OCI-LY1 (cell line): ENCODE measurements at regions not wholly inside any gene's neighbourhood (a gene's known extent, or its start where the extent isn't known, plus 50 kb on each side); places are given as distances from the start of the nearest gene placed in this dataset.

Source experiments
- H2AFZ ChIP-seq: fragments of 200-600 bp; sonication (generic), shearing (Covaris generic); 2 replicates; pipeline ENCODE4 v1.6.0; 2014; ENCODE audit warnings: antibody characterized with exemption, mild to moderate bottlenecking, low read length
- H3F3A ChIP-seq: fragments of 200-600 bp; sonication (generic), shearing (Covaris generic); 2 replicates; pipeline ENCODE4 v1.6.0; 2014; ENCODE audit warnings: mild to moderate bottlenecking, antibody characterized with exemption, low read length, moderate library complexity; ENCODE audit not compliant: insufficient read depth
- H3K27ac ChIP-seq: fragments of 200-600 bp; sonication (generic); 2 replicates; pipeline ENCODE4 v1.5.1; 2014; ENCODE audit warnings: low read length, mixed run types, mild to moderate bottlenecking, low read depth; ENCODE audit not compliant: poor library complexity, severe bottlenecking
- H3K27me3 ChIP-seq: fragments of 200-600 bp; sonication (generic); 2 replicates; pipeline ENCODE4 v1.6.0; 2014; ENCODE audit warnings: antibody characterized with exemption, mild to moderate bottlenecking, low read length, moderate library complexity; ENCODE audit not compliant: insufficient read depth
- H3K36me3 ChIP-seq: fragments of 200-600 bp; sonication (generic); 2 replicates; pipeline ENCODE4 v1.6.1; 2014; ENCODE audit warnings: mild to moderate bottlenecking, antibody characterized with exemption, low read length, moderate library complexity, mixed read lengths; ENCODE audit not compliant: insufficient read depth
- H3K4me1 ChIP-seq: fragments of 200-600 bp; sonication (generic); 2 replicates; pipeline ENCODE4 v1.5.1; 2014; ENCODE audit warnings: mild to moderate bottlenecking, low read length, moderate library complexity; ENCODE audit not compliant: insufficient read depth, severe bottlenecking
- H3K4me2 ChIP-seq: fragments of 200-600 bp; sonication (generic), shearing (Covaris generic); 2 replicates; pipeline ENCODE4 v1.6.1; 2014; ENCODE audit warnings: low read length
- H3K4me3 ChIP-seq: fragments of 200-600 bp; sonication (generic); 2 replicates; pipeline ENCODE4 v1.5.1; 2014; ENCODE audit warnings: low read length, low read depth, mild to moderate bottlenecking, mixed read lengths; ENCODE audit not compliant: poor library complexity, severe bottlenecking
- H3K79me2 ChIP-seq: fragments of 200-600 bp; shearing (Covaris generic); 2 replicates; pipeline ENCODE4 v1.6.1; 2016; ENCODE audit warnings: mixed run types, low read length, mixed read lengths; ENCODE audit not compliant: insufficient read depth
- H3K9ac ChIP-seq: fragments of 200-600 bp; sonication (generic), shearing (Covaris generic); 2 replicates; pipeline ENCODE4 v1.6.1; 2014; ENCODE audit warnings: mild to moderate bottlenecking, low read length, mixed read lengths
- H3K9me2 ChIP-seq: fragments of 200-600 bp; sonication (generic), shearing (Covaris generic); 2 replicates; pipeline ENCODE4 v1.6.1; 2014; ENCODE audit warnings: low read depth, mild to moderate bottlenecking, low read length, mixed read lengths
- H3K9me3 ChIP-seq: fragments of 200-600 bp; shearing (Covaris generic); 2 replicates; pipeline ENCODE4 v1.6.1; 2014; ENCODE audit warnings: low read length, mixed read lengths
- H4K20me1 ChIP-seq: fragments of 200-600 bp; sonication (generic), shearing (Covaris generic); 2 replicates; pipeline ENCODE4 v1.6.0; 2016; ENCODE audit warnings: mild to moderate bottlenecking, low read length; ENCODE audit not compliant: insufficient read depth
- EZH2 ChIP-seq: fragments of 200-600 bp; sonication (generic), shearing (Covaris generic); IDR thresholded peaks from 2 replicates; pipeline ENCODE4 v1.8.0; 2017; ENCODE audit warnings: borderline replicate concordance, mixed run types, mild to moderate bottlenecking, antibody characterized with exemption, low read length, moderate library complexity, mixed read lengths
- TF ChIP-seq, protein P1 (sequence below): fragments of 200-600 bp; sonication (generic), shearing (Covaris generic); IDR thresholded peaks from 2 replicates; pipeline ENCODE4 v1.5.1; 2017; ENCODE audit warnings: mild to moderate bottlenecking, antibody characterized with exemption, low read length, moderate library complexity, mixed read lengths

DNA sequence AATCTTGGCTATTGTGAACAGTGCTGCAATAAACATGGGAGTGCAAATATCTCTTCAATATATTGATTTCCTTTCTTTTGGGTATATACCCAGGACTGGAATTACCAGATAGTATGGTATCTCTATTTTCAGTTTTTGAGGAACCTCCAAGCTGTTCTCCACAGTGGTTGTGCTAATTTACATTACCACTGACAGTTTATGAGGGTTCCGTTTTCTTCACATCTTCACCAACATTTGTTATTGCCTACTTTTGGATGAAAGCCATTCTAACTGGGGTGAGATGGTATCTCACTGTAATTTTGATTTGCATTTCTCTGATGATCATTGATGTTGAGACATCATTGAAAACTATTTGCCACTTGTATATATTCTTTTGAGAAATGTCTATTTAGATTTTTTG is 79.6 kb upstream of the ZNF827 start:
- H3K9me2 ChIP-seq = no peaks in the 10 kb centered on the region
- H3K79me2 ChIP-seq = no peaks in the 10 kb centered on the region
- no peak overlapping the region for H3K4me2 ChIP-seq
- no peaks in the 10 kb centered on the region for H3K4me1 ChIP-seq
- TF ChIP-seq, protein P1, sequence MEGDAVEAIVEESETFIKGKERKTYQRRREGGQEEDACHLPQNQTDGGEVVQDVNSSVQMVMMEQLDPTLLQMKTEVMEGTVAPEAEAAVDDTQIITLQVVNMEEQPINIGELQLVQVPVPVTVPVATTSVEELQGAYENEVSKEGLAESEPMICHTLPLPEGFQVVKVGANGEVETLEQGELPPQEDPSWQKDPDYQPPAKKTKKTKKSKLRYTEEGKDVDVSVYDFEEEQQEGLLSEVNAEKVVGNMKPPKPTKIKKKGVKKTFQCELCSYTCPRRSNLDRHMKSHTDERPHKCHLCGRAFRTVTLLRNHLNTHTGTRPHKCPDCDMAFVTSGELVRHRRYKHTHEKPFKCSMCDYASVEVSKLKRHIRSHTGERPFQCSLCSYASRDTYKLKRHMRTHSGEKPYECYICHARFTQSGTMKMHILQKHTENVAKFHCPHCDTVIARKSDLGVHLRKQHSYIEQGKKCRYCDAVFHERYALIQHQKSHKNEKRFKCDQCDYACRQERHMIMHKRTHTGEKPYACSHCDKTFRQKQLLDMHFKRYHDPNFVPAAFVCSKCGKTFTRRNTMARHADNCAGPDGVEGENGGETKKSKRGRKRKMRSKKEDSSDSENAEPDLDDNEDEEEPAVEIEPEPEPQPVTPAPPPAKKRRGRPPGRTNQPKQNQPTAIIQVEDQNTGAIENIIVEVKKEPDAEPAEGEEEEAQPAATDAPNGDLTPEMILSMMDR = no peak
- TF ChIP-seq EZH2 = no peak
- no peaks in the 10 kb centered on the region for H4K20me1 ChIP-seq
- no peaks in the 10 kb centered on the region for H3F3A ChIP-seq
- H3K36me3 ChIP-seq = no peaks in the 10 kb centered on the region
- H3K9ac ChIP-seq = no peak overlapping the region
- H3K27ac ChIP-seq = no peak overlapping the region
- no peaks in the 10 kb centered on the region for H3K27me3 ChIP-seq
- no peaks in the 10 kb centered on the region for H3K9me3 ChIP-seq
- no peak overlapping the region for H3K4me3 ChIP-seq
- no peak overlapping the region for H2AFZ ChIP-seq

DNA sequence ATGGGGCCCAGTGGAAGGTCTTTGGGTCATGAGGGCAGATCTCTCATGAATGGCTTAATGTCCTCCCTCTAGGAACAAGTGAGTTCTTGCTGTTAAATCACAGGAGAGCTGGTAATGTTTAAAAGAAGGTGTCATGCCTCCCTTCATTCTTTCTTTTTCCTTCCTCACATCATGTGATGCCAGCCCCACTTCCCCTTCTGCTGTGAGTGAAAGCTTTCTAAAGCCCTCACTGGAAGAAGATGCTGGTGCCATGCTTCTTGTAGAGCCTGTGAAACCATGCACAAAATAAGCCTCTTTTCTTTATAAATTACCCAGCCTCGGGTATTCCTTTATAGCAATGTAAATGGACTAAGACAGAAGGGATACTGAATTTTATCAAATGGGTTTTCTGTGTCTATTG is 66.1 kb upstream of the ZNF827 start:
- H3K9me2 ChIP-seq = no peaks in the 10 kb centered on the region
- H3K4me1 ChIP-seq = no peaks in the 10 kb centered on the region
- no peaks in the 10 kb centered on the region for H3K9me3 ChIP-seq
- H3K9ac ChIP-seq = no peak overlapping the region
- TF ChIP-seq, protein P1 = no peak
- TF ChIP-seq EZH2 = no peak
- H3K79me2 ChIP-seq = no peaks in the 10 kb centered on the region
- no peak overlapping the region for H3K4me3 ChIP-seq
- H3K4me2 ChIP-seq = no peak overlapping the region
- H3K27ac ChIP-seq = no peak overlapping the region
- H3F3A ChIP-seq = no peaks in the 10 kb centered on the region
- no peaks in the 10 kb centered on the region for H3K36me3 ChIP-seq
- no peaks in the 10 kb centered on the region for H4K20me1 ChIP-seq
- H2AFZ ChIP-seq = no peak overlapping the region
- H3K27me3 ChIP-seq = no peaks in the 10 kb centered on the region

DNA sequence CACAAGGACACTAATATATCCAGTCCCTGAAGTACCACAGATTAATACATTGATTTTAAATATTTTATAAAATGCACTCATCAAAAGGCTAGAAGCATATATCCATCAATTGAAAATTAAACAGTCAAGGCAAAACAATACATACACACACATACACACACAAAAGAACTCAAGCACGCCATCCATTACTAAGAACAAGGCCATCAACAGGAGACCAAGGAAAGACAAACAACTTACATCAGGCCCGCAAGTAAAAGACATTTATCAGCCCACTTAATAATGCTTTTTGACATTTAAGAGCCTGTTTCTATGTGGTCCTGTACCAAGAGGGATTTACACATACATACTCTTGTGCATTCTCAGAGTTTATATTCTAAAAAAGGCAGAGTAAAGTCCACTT is 50.0 kb upstream of the ZNF827 start:
- H3K9ac ChIP-seq = no peak overlapping the region
- no peaks in the 10 kb centered on the region for H3K36me3 ChIP-seq
- H3K4me1 ChIP-seq = no peaks in the 10 kb centered on the region
- H3K27me3 ChIP-seq = no peaks in the 10 kb centered on the region
- TF ChIP-seq, protein P1 = no peak
- TF ChIP-seq EZH2 = no peak
- H3K4me2 ChIP-seq = no peak overlapping the region
- H2AFZ ChIP-seq = no peak overlapping the region
- no peak overlapping the region for H3K4me3 ChIP-seq
- H3F3A ChIP-seq = no peaks in the 10 kb centered on the region
- H3K79me2 ChIP-seq = no peaks in the 10 kb centered on the region
- H3K9me3 ChIP-seq = no peaks in the 10 kb centered on the region
- H3K9me2 ChIP-seq = no peaks in the 10 kb centered on the region
- H4K20me1 ChIP-seq = no peaks in the 10 kb centered on the region
- H3K27ac ChIP-seq = no peak overlapping the region
